WTC11 (cell line): ENCODE measurements at regions not wholly inside any gene's neighbourhood (a gene's known extent, or its start where the extent isn't known, plus 50 kb on each side); places are given as distances from the start of the nearest gene placed in this dataset.

Experiments used
- TP53 ChIP-seq: sonication (generic); formaldehyde crosslinking; IDR thresholded peaks from 2 replicates; pipeline ENCODE4 v1.8.1; 2023; ENCODE audit warnings: mild to moderate bottlenecking, missing genetic modification reagents
- TF ChIP-seq, protein P1 (sequence below): sonication (generic); formaldehyde crosslinking; IDR thresholded peaks from 2 replicates; pipeline ENCODE4 v1.8.0; 2022; ENCODE audit warnings: mild to moderate bottlenecking, missing genetic modification reagents

DNA sequence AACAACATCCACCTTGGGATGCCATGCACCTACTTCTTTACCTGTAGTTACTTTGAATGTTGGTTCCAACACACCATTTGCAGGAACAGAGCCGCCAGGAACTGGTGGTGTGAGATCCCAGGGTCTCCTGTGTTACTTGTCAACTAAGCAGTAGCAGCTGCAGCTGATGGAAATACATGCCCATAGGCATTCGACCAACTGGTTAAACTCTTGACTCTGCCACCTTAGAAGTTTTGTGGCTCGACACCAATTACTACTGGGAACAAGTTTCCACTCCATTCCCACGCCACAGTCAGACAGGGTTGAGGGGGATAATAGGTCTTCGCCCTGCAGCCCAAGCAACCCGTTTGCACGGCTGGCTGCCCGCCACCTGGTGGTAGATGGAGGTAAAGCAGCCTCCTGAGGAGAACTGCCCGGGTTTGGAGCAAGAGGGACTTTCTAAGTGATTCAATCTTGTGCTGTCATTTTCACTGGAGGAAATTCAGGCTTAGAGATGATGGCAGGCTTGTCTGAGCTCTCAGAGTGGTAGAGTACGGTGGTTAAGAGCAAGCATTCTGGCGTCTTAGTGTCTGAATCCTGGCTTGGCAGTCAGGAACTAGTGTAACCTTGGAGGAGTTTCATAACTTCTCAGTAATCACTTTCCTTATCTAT lies 119.1 kb upstream of the TRIM2 start:
- TF ChIP-seq, protein P1, sequence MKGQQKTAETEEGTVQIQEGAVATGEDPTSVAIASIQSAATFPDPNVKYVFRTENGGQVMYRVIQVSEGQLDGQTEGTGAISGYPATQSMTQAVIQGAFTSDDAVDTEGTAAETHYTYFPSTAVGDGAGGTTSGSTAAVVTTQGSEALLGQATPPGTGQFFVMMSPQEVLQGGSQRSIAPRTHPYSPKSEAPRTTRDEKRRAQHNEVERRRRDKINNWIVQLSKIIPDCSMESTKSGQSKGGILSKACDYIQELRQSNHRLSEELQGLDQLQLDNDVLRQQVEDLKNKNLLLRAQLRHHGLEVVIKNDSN (CRISPR knock-in tag): no peak
- TF ChIP-seq TP53 (CRISPR knock-in tag): no peak
